HEK293T (cell line): ENCODE measurements at regions not wholly inside any gene's neighbourhood (a gene's known extent, or its start where the extent isn't known, plus 50 kb on each side); places are given as distances from the start of the nearest gene placed in this dataset.

Experiments
- CTCF ChIA-PET: fragments of 350-600 bp; formaldehyde crosslinking; extraction: SDS; loops from one replicate; lab custom pipeline; 2021; ENCODE audit warnings: antibody characterized with exemption, inconsistent platforms; lab: Yijun Ruan, JAX
- POLR2A ChIA-PET: fragments of 350-600 bp; formaldehyde crosslinking; extraction: SDS; loops from one replicate; lab custom pipeline; 2020; ENCODE audit warnings: antibody characterized with exemption, inconsistent platforms; lab: Yijun Ruan, JAX
- DNase-seq: peaks from one replicate; pipeline ENCODE4 v3.0.0; 2012; ENCODE audit warnings: mixed read lengths; ENCODE audit errors: extremely low spot score
- ARNT ChIP-seq: fragments of 450-650 bp; IDR thresholded peaks from 2 replicates; pipeline ENCODE4 v1.6.1; 2017; ENCODE audit warnings: mild to moderate bottlenecking
- BHLHE40 ChIP-seq: fragments of 450-650 bp; IDR thresholded peaks from 2 replicates; pipeline ENCODE4 v1.6.1; 2016; ENCODE audit warnings: mild to moderate bottlenecking, moderate library complexity, borderline replicate concordance
- CTBP1 ChIP-seq: fragments of 450-650 bp; IDR thresholded peaks from 2 replicates; pipeline ENCODE4 v1.6.1; 2016; ENCODE audit warnings: borderline replicate concordance
- ELF4 ChIP-seq: fragments of 450-650 bp; IDR thresholded peaks from 2 replicates; pipeline ENCODE4 v1.6.1; 2017; ENCODE audit warnings: antibody characterized with exemption
- FOXA1 ChIP-seq: fragments of 450-650 bp; IDR thresholded peaks from 2 replicates; pipeline ENCODE4 v1.6.1; 2016; ENCODE audit warnings: mild to moderate bottlenecking
- FOXK2 ChIP-seq: fragments of 450-650 bp; IDR thresholded peaks from 2 replicates; pipeline ENCODE4 v1.6.1; 2016; ENCODE audit warnings: mild to moderate bottlenecking
- FOXM1 ChIP-seq: fragments of 450-650 bp; IDR thresholded peaks from 2 replicates; pipeline ENCODE4 v1.6.1; 2017; ENCODE audit warnings: mild to moderate bottlenecking, borderline replicate concordance
- HDGF ChIP-seq: fragments of 450-650 bp; IDR thresholded peaks from 2 replicates; pipeline ENCODE4 v1.6.1; 2017; ENCODE audit warnings: antibody characterized with exemption, borderline replicate concordance
- L3MBTL2 ChIP-seq: fragments of 450-650 bp; conservative IDR thresholded peaks from 2 replicates; pipeline ENCODE4 v1.6.1; 2016; ENCODE audit warnings: mild to moderate bottlenecking
- LEF1 ChIP-seq: fragments of 450-650 bp; IDR thresholded peaks from 2 replicates; pipeline ENCODE4 v1.6.1; 2017; ENCODE audit warnings: mild to moderate bottlenecking, borderline replicate concordance
- NFRKB ChIP-seq: fragments of 450-650 bp; IDR thresholded peaks from 2 replicates; pipeline ENCODE4 v1.6.1; 2016; ENCODE audit warnings: mild to moderate bottlenecking, moderate library complexity
- SP1 ChIP-seq: fragments of 450-650 bp; IDR thresholded peaks from 2 replicates; pipeline ENCODE4 v1.6.1; 2017
- SUZ12 ChIP-seq: fragments of 450-650 bp; IDR thresholded peaks from 2 replicates; pipeline ENCODE4 v1.6.1; 2016; ENCODE audit warnings: mild to moderate bottlenecking
- TARDBP ChIP-seq: fragments of 450-650 bp; IDR thresholded peaks from 2 replicates; pipeline ENCODE4 v1.6.1; 2016
- ZNF384 ChIP-seq: fragments of 450-650 bp; IDR thresholded peaks from 2 replicates; pipeline ENCODE4 v1.6.1; 2016
- TF ChIP-seq, protein P1 (sequence below): fragments of 450-650 bp; IDR thresholded peaks from 2 replicates; pipeline ENCODE4 v1.6.1; 2016

DNA sequence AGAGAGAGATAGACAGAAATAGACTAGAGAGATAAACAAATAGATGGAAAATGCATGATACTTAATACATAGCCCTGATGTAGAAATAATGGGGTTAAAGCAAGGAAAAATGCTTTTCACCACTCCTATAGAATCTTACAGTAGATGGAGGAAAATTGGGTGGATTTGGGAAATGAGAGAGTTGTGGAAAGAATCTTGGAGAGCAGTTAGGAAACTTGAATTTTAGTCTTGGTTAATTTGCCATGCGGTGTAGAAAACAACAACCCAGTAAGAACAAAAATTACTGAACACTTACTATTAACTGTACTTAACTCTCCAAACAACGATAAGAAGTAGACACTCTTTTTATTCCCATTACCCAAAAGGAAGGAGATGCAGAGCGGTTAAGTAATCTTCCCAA lies 329.8 kb downstream of the ZNF608 start:
- TF ChIP-seq FOXM1 (no peak), SUZ12 (no peak), SP1 (no peak), FOXA1 (no peak), NFRKB (no peak), BHLHE40 (no peak), CTBP1 (no peak), ELF4 (no peak), ZNF384 (no peak), ARNT (no peak), LEF1 (no peak), L3MBTL2 (no peak), FOXK2 (no peak), HDGF (no peak), TARDBP (no peak)
- TF ChIP-seq, protein P1, sequence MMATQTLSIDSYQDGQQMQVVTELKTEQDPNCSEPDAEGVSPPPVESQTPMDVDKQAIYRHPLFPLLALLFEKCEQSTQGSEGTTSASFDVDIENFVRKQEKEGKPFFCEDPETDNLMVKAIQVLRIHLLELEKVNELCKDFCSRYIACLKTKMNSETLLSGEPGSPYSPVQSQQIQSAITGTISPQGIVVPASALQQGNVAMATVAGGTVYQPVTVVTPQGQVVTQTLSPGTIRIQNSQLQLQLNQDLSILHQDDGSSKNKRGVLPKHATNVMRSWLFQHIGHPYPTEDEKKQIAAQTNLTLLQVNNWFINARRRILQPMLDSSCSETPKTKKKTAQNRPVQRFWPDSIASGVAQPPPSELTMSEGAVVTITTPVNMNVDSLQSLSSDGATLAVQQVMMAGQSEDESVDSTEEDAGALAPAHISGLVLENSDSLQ, result no peak
- POLR2A ChIA-PET, result no interaction called here
- no peak for DNase-seq
- CTCF ChIA-PET, result no interaction called here

DNA sequence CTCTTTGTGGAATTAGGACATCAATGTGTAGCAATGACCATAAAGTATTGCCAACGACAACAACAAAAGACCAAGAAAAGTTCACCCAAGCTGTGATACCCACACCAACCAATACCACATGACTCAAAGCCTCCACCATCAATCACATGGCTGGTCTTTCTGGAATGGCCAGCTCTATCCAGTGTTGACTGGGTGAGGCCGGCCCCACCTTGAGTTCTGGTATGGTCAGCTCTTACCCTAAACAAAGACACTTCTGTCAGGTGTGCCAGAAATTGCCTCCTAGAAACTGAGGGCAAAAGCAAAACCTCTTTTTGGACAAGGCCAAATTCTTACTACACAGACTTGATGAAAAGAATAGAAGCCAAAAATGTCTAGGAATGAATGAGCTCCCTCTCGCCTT lies 331.5 kb downstream of the ZNF608 start:
- POLR2A ChIA-PET, result no interaction called here
- TF ChIP-seq FOXM1, result no peak
- no peak for TF ChIP-seq HDGF
- no peak for TF ChIP-seq BHLHE40
- no peak for TF ChIP-seq FOXA1
- TF ChIP-seq SP1, result no peak
- no peak for TF ChIP-seq TARDBP
- no peak for TF ChIP-seq ZNF384
- no peak for TF ChIP-seq NFRKB
- no peak for TF ChIP-seq LEF1
- DNase-seq, result no peak
- CTCF ChIA-PET, result no interaction called here

DNA sequence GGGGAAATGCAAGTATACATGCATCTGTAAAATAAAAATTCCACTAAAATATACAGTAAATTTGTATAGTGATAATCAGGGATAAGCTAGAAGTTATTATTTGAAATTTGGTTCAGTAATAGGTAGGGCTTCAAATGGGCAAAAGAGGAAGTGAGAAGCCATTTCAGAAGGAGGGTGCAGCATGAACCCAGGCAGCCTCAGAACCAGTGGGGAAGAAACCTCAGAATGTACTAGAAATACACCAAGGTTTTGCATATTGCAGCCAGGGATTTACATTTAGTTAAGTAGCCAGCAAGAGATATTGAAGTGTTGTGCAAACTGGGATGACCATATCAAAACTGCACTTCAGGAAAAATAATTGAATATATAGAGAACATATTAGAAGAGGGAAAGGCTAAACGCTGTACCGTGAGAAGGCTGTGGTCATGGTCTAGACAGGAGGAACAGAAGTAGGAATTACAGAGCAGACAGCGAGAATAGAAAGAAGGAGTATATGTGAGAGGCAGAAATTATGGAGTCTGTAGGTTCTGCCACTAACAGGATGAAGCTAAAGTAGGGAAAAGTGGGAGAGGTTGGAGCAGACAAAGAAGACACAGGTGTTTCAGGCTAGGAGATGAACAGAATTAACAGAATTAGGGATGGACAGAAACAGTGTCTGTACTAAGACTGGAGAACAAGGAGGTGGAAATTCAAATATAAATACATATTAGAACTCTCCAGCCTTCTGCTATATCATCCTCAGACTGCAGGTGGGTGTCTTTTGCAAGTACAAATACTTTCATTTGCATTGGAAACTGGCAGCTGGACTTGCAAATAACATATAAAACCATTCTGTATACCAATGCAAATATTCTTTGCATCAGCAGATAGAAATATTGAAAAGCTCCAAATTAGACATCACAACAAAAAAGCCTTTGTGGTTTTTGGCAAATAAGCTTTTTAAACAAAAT lies 335.6 kb downstream of the ZNF608 start:
- ChIA-PET CTCF (no interaction called here), POLR2A (no interaction called here)
- TF ChIP-seq BHLHE40 (no peak), FOXM1 (no peak), FOXK2 (no peak), SP1 (no peak), NFRKB (no peak), ZNF384 (no peak), ARNT (no peak), FOXA1 (no peak), LEF1 (no peak), CTBP1 (no peak)
- TF ChIP-seq, protein P1, result no peak
- no peak for DNase-seq

DNA sequence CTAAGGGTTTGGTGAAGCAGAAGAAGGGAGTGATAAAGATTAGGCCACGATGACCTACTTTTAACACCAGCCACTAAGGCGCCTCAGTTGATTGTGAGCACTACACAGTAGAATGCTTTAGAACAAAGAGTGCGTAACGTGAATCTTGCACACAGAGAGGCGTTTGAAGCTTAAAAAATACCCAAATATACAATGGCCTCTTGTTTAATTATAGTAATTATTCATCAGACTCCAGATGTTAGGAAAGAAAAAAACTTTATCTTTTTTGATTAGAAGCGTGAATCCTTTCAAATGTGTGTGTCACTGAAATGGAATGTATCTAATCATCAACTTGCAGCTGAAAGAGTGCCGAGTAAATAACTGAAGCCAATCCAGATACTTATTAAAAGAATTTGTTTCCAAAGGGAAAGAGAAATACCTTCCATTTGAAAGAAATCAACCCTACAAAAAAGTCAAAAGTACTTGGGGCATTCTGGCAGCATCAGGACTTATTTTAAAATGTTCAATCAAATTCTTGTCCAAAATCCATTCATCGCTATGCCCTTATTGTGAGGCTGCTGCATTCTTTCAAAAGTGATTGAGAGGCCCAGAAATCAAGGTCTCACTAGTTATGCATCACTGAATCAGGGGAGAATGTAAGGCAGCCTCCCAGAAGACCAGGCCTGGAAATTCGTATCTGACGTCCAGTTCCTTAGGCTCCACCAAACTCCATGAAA lies 337.5 kb downstream of the ZNF608 start:
- TF ChIP-seq LEF1 (no peak), ZNF384 (no peak), TARDBP (no peak), FOXA1 (no peak), ELF4 (no peak), NFRKB (no peak), ARNT (no peak), CTBP1 (no peak), FOXM1 (no peak), L3MBTL2 (no peak), SP1 (no peak), HDGF (no peak), BHLHE40 (no peak), SUZ12 (no peak), FOXK2 (no peak)
- TF ChIP-seq, protein P1, result no peak
- ChIA-PET POLR2A (no interaction called here), CTCF (no interaction called here)
- DNase-seq, result no peak

DNA sequence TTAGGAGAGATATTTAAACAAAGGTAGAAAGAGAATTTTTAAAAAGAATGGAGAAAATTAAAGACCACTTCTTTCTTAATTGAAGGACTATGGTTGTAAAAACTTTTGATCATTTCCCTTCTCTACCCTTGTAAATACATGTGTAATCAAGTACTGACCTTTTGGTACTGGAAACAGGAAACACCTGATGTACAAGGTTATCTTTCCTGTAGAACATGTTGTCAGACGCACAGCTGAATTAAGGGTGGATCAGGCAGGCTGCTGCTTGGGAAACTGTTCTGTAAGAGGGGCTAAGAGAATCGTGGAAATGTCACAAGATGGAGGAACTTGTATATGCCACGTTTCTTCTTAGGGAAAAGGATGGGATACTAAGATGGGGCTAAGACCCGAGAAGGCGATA lies 341.6 kb downstream of the ZNF608 start:
- TF ChIP-seq HDGF, result no peak
- TF ChIP-seq ELF4, result no peak
- TF ChIP-seq, protein P1, result no peak
- no peak for TF ChIP-seq TARDBP
- TF ChIP-seq FOXK2, result no peak
- no peak for TF ChIP-seq SUZ12
- TF ChIP-seq ARNT, result no peak
- no peak for TF ChIP-seq BHLHE40
- TF ChIP-seq FOXA1, result no peak
- no peak for TF ChIP-seq L3MBTL2
- no peak for TF ChIP-seq NFRKB
- TF ChIP-seq ZNF384, result no peak
- ChIA-PET POLR2A (no interaction called here), CTCF (no interaction called here)
- DNase-seq, result no peak
